HG03439 (cell line): ENCODE measurements at regions not wholly inside any gene's neighbourhood (a gene's known extent, or its start where the extent isn't known, plus 50 kb on each side); places are given as distances from the start of the nearest gene placed in this dataset.
"Not testable (repeated sequence)": the region's sequence is repeated elsewhere in the genome, so short reads cannot be mapped to it uniquely, and the experiment has no call there.

Experiments used
- ATAC-seq: cut with Tn5 transposase; IDR thresholded peaks from one replicate; pipeline ENCODE4 v1.9.1; 2021; ENCODE audit warnings: mild to moderate bottlenecking, moderate library complexity; ENCODE audit not compliant: unreplicated experiment

- ATAC-seq, result no peak
These were observed 255.2 kb downstream of the C11orf87 start for GRCh38 chr11:109677231-109677630.

- ATAC-seq, result no peak
These were observed 255.9 kb downstream of the C11orf87 start for GRCh38 chr11:109677876-109678275.

GRCh38 chr11:109680127-109680526 is 258.1 kb downstream of the C11orf87 start:
- ATAC-seq, result no peak

- not testable (repeated sequence) for ATAC-seq
These were observed 260.8 kb downstream of the C11orf87 start for GRCh38 chr11:109682788-109683187.

GRCh38 chr11:109695696-109696095 is 273.7 kb downstream of the C11orf87 start:
- no peak for ATAC-seq

- no peak for ATAC-seq
These were observed 274.4 kb downstream of the C11orf87 start for GRCh38 chr11:109696191-109696897.

GRCh38 chr11:109697140-109697843 is 275.3 kb downstream of the C11orf87 start:
- peak; percentile 76 for ATAC-seq

- ATAC-seq, result no peak
These were observed 276.2 kb downstream of the C11orf87 start for GRCh38 chr11:109698237-109698636.

- ATAC-seq, result no peak
These were observed 282.4 kb downstream of the C11orf87 start for GRCh38 chr11:109704432-109704831.

- no peak for ATAC-seq
These were observed 285.0 kb downstream of the C11orf87 start for GRCh38 chr11:109706945-109707344.

- ATAC-seq, result no peak
These were observed 285.4 kb downstream of the C11orf87 start for GRCh38 chr11:109707411-109707810.

GRCh38 chr11:109708184-109708583 is 286.2 kb downstream of the C11orf87 start:
- ATAC-seq, result no peak

- ATAC-seq, result not testable (repeated sequence)
These were observed 292.5 kb downstream of the C11orf87 start for GRCh38 chr11:109714444-109714843.

GRCh38 chr11:109715424-109715823 is 293.4 kb downstream of the C11orf87 start:
- ATAC-seq, result not testable (repeated sequence)

GRCh38 chr11:109726061-109726460 is 304.1 kb downstream of the C11orf87 start:
- no peak for ATAC-seq

- no peak for ATAC-seq
These were observed 306.1 kb downstream of the C11orf87 start for GRCh38 chr11:109728056-109728455.

- ATAC-seq, result no peak
These were observed 307.8 kb downstream of the C11orf87 start for GRCh38 chr11:109729761-109730160.

- no peak for ATAC-seq
These were observed 308.7 kb downstream of the C11orf87 start for GRCh38 chr11:109730669-109731068.

- no peak for ATAC-seq
These were observed 309.5 kb downstream of the C11orf87 start for GRCh38 chr11:109731451-109731850.

GRCh38 chr11:109733245-109733644 is 311.3 kb downstream of the C11orf87 start:
- no peak for ATAC-seq

- no peak for ATAC-seq
These were observed 312.6 kb downstream of the C11orf87 start for GRCh38 chr11:109734566-109734965.

- no peak for ATAC-seq
These were observed 313.1 kb downstream of the C11orf87 start for GRCh38 chr11:109735128-109735527.
